HEK293T (cell line): ENCODE measurements at regions not wholly inside any gene's neighbourhood (a gene's known extent, or its start where the extent isn't known, plus 50 kb on each side); places are given as distances from the start of the nearest gene placed in this dataset.
"Not testable (repeated sequence)": the region's sequence is repeated elsewhere in the genome, so short reads cannot be mapped to it uniquely, and the experiment has no call there.

ENCODE experiments used
- ARNT ChIP-seq: fragments of 450-650 bp; IDR thresholded peaks from 2 replicates; pipeline ENCODE4 v1.6.1; 2017; ENCODE audit warnings: mild to moderate bottlenecking
- BHLHE40 ChIP-seq: fragments of 450-650 bp; IDR thresholded peaks from 2 replicates; pipeline ENCODE4 v1.6.1; 2016; ENCODE audit warnings: mild to moderate bottlenecking, moderate library complexity, borderline replicate concordance
- CTBP1 ChIP-seq: fragments of 450-650 bp; IDR thresholded peaks from 2 replicates; pipeline ENCODE4 v1.6.1; 2016; ENCODE audit warnings: borderline replicate concordance
- ELF4 ChIP-seq: fragments of 450-650 bp; IDR thresholded peaks from 2 replicates; pipeline ENCODE4 v1.6.1; 2017; ENCODE audit warnings: antibody characterized with exemption
- FOXA1 ChIP-seq: fragments of 450-650 bp; IDR thresholded peaks from 2 replicates; pipeline ENCODE4 v1.6.1; 2016; ENCODE audit warnings: mild to moderate bottlenecking
- FOXK2 ChIP-seq: fragments of 450-650 bp; IDR thresholded peaks from 2 replicates; pipeline ENCODE4 v1.6.1; 2016; ENCODE audit warnings: mild to moderate bottlenecking
- FOXM1 ChIP-seq: fragments of 450-650 bp; IDR thresholded peaks from 2 replicates; pipeline ENCODE4 v1.6.1; 2017; ENCODE audit warnings: mild to moderate bottlenecking, borderline replicate concordance
- LEF1 ChIP-seq: fragments of 450-650 bp; IDR thresholded peaks from 2 replicates; pipeline ENCODE4 v1.6.1; 2017; ENCODE audit warnings: mild to moderate bottlenecking, borderline replicate concordance
- NFRKB ChIP-seq: fragments of 450-650 bp; IDR thresholded peaks from 2 replicates; pipeline ENCODE4 v1.6.1; 2016; ENCODE audit warnings: mild to moderate bottlenecking, moderate library complexity
- PKNOX1 ChIP-seq: fragments of 450-650 bp; IDR thresholded peaks from 2 replicates; pipeline ENCODE4 v1.6.1; 2016
- SP1 ChIP-seq: fragments of 450-650 bp; IDR thresholded peaks from 2 replicates; pipeline ENCODE4 v1.6.1; 2017
- SUZ12 ChIP-seq: fragments of 450-650 bp; IDR thresholded peaks from 2 replicates; pipeline ENCODE4 v1.6.1; 2016; ENCODE audit warnings: mild to moderate bottlenecking
- TARDBP ChIP-seq: fragments of 450-650 bp; IDR thresholded peaks from 2 replicates; pipeline ENCODE4 v1.6.1; 2016

GRCh38 chr20:26161741-26162140 is 465.1 kb upstream of the ZNF337 start:
- not testable (repeated sequence) for TF ChIP-seq ELF4, BHLHE40, SP1, ARNT, FOXM1, TARDBP, FOXK2, NFRKB, FOXA1, SUZ12, CTBP1, LEF1, PKNOX1
